D721Med (cell line): ENCODE measurements at regions not wholly inside any gene's neighbourhood (a gene's known extent, or its start where the extent isn't known, plus 50 kb on each side); places are given as distances from the start of the nearest gene placed in this dataset.

Experiments used
- DNase-seq: peaks from one replicate; pipeline ENCODE4 v3.0.0; 2011; ENCODE audit warnings: low spot score; ENCODE audit not compliant: insufficient read length
- FAIRE-seq: peaks from 2 replicates; lab custom pipeline; 2011; peaks lifted over from hg19 to GRCh38; lab: Jason Lieb, UNC
- TF ChIP-seq, protein P1 (sequence below): IDR thresholded peaks from 2 replicates; pipeline ENCODE4 v1.5.1; 2012; ENCODE audit warnings: mild to moderate bottlenecking, control low read depth; ENCODE audit not compliant: insufficient read depth; ENCODE audit errors: missing control alignments

GRCh38 chr20:10994991-10995700 is 321.3 kb upstream of the JAG1 start:
- TF ChIP-seq, protein P1, sequence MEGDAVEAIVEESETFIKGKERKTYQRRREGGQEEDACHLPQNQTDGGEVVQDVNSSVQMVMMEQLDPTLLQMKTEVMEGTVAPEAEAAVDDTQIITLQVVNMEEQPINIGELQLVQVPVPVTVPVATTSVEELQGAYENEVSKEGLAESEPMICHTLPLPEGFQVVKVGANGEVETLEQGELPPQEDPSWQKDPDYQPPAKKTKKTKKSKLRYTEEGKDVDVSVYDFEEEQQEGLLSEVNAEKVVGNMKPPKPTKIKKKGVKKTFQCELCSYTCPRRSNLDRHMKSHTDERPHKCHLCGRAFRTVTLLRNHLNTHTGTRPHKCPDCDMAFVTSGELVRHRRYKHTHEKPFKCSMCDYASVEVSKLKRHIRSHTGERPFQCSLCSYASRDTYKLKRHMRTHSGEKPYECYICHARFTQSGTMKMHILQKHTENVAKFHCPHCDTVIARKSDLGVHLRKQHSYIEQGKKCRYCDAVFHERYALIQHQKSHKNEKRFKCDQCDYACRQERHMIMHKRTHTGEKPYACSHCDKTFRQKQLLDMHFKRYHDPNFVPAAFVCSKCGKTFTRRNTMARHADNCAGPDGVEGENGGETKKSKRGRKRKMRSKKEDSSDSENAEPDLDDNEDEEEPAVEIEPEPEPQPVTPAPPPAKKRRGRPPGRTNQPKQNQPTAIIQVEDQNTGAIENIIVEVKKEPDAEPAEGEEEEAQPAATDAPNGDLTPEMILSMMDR: no peak
- FAIRE-seq (no peak), DNase-seq (no peak)

GRCh38 chr20:10998476-10998875 is 324.7 kb upstream of the JAG1 start:
- FAIRE-seq (no peak), DNase-seq (no peak)
- TF ChIP-seq, protein P1: no peak

GRCh38 chr20:11000416-11000815 is 326.6 kb upstream of the JAG1 start:
- DNase-seq (no peak), FAIRE-seq (no peak)
- TF ChIP-seq, protein P1: no peak

DNA sequence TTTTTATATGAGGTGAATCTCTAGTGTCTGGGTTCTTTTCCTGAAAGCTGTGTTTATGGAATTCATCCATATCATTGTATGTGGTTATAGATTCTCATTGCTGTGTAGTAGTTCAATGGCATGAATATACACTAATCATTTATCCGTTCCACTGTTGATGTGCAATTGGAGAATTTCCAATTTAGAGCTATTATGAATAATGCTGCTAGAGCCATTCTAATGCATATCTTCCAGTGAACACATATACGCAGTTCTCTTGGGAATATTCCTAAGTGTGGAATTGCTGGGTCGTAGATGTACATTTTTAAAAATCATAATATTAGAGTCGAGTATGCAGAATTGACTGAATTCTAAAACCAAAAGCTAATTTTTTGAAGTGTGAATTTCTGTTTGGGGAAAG is 327.5 kb upstream of the JAG1 start:
- DNase-seq: no peak
- FAIRE-seq: no peak
- TF ChIP-seq, protein P1: no peak

DNA sequence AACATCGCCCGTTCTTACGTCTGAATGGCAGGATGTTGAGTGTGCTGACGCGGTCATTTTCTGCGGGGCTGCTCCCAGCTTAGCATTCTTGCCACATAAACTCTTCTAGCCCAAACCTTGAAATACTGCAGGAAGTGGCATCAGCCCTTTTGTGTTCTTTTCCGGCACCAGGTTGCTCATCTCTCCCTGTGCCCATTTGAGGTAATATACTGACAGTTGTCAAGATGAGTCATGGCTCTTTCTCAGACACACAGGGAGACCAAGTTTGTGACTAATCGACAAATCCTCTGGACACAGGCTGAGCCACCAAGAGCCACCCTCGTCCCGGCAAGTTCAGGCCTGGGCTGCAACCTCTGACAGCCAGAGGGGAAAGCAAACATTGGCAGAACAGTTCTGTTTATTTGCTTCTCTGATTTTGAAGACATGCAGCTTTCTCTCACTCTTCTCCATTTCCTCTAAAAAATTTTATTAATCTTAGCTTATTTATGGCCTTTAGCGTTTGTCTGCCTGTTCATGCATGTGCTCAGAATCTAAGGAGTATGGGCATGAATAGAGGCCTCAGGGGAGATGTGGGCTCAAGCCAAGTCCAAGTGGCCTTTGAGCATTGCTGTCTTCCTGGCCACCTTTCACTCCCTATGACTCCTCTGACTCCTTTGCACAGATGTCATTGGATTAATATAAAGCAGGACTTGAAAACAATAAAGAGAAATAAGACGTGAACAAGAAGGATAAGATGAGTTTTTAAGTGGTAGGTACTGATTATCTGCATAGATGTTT is 328.2 kb upstream of the JAG1 start:
- no peak for FAIRE-seq
- TF ChIP-seq, protein P1: no peak
- DNase-seq: no peak

DNA sequence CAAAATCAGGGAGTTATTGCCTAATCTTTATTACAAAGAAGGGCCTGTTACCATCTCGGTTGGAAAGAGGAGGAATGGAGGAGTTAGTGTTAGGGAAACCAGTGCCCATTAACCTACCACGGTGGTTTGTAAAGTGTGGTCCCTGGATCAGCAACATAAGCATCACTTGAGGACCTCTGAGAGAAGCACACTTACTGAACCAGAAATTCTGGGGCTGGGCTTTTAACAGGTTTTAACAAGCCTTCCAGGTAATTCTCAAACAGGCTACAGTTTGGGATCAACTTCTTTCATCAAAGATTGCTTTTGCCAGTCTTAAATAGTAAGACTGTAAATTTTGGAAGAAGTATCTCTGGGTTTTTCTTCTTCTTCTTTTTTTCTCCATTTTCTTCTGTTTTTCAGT is 329.5 kb upstream of the JAG1 start:
- DNase-seq (no peak), FAIRE-seq (no peak)
- TF ChIP-seq, protein P1: no peak
